DLD1 (cell line): ENCODE measurements at regions not wholly inside any gene's neighbourhood (a gene's known extent, or its start where the extent isn't known, plus 50 kb on each side); places are given as distances from the start of the nearest gene placed in this dataset.

Experiments
- in situ Hi-C: cut with HindIII; loops from 2 replicates; pipeline ENCODE4 v1.10.0; 2017; ENCODE audit warnings: low sequenced_read_pairs

DNA sequence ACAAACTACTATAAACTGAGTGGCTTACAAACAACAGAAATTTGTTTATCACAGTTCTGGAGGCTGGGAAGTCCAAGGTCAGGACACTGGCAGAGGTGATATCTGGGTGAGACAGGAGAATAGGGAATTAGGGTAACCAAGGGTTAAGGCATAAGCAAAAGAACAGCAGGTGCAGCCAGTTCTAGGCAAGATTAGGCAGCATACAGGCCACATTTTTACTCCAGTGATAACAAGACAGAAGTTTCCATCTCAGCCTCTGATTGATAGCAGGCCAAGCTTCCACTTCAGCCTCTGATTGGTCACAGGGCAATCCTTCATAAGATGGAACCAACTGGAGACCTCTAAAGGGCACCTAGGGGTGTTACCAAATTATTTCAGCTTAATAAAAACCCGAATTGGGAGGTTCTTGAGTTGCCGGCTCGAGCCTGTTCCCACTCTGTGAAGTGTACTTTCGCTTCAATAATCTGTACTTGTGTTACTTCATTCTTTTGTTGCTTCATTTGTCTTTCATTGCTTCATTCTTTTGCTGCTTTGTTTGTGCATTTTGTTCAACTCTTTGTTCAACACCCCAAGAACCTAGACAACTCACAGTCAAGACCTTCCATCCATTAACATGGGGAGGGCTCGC is 185.6 kb downstream of the TOMM20 start:
- in situ Hi-C loops = no loop called here

DNA sequence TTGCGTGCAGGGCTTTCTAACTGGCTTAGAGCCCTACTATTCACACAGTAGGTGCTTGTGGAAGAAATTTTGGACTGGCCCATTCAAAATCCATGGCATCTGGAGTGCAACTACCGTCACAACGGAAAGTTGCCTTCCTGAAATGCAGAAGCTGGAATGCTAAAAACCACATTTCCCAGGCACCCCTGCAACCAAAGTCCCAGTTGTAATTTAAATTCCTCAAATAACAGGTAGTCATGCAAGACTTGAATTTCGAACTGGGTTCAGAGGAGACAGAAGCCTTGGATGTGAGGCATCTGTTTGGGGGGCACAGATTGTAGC is 186.7 kb downstream of the TOMM20 start:
- in situ Hi-C loops = no loop called here

DNA sequence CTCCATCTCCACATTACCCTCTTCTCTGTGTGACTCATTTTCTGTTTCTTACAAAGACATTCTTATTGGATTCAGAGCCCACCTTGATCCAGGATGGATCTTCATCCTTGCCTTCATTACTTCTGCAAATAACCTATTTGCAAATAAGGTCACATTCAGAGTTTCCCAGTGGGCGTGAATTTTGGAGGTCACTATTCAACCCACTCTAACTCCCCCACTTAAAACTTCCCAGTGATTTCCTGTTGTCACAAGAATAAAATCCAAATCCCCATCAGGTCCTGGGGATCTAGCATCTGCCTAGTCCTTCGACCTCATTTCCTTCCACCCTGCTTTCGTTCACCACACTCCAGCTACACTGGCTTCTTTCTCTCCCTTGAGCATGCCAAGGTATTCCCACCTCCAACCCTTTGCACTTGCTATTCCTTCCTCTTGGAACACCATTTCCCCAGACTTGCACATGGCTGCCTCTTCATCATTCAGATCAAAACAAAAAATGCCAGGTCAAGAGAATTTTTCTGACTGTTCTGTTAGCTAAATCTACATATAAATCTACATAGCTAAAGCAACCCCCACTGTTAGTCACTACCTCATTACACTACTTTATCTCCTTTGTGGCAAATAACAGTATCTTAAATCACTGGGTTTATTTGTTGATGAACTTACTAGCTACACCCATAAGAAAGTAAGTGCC is 187.2 kb downstream of the TOMM20 start:
- in situ Hi-C loops = no loop called here

GRCh38 chr1:234940841-234941240 is 187.8 kb downstream of the TOMM20 start:
- in situ Hi-C loops = no loop called here

GRCh38 chr1:234938924-234939323 is 189.7 kb downstream of the TOMM20 start:
- in situ Hi-C loops = no loop called here

DNA sequence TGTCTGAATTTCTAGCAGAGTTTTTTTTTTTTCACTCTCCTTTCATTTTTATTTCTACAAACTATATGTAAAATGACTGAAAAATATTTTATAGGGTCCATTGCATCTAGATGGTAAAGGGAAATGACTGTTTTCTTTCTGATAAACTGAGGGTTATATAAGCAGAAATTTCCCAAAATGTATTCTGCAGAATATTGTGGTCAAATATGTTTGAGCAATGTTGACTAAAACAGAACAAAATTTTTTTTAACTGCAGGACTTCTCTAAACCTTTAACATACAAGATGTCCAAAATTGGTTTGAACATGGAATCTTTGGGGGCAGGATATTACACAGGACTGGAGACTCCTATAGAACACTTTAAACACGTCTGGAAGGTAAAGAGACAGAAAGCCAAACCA is 190.5 kb downstream of the TOMM20 start:
- in situ Hi-C loops = no loop called here

DNA sequence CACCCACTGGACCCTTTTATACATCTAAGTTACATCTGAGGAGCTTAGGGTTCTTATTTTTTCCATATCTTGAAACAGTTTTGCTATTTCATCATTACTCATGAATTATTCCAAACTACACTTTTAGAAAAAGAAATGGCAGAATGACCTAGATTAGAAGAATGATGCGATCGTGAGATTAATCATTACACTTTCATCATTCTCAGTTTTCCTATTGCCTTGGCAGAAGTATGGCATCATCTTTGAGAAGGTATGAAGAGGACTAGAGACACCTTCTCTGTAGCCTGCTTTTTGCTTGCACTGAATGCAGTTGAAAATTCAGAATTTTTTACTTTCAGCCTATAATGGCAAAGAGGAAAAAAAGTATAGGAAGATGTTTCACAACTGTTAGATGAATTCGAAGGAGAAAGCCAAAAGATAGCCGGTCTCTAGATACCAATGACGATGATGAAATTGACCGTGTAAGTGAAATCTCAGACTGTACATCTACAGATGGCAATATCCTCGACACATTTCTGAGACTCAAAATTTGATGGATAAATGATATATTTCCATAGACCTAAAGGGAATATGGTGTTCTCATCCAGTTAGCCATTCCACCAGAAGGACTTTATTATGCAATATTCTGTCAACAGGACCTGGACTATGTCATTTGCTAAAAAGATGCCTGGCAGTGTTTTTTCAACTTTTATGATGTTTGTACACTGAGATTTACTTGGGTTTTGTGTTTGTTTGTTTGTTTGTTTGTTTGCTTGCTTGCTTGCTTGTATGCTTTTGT is 191.8 kb downstream of the TOMM20 start:
- in situ Hi-C loops = no loop called here

DNA sequence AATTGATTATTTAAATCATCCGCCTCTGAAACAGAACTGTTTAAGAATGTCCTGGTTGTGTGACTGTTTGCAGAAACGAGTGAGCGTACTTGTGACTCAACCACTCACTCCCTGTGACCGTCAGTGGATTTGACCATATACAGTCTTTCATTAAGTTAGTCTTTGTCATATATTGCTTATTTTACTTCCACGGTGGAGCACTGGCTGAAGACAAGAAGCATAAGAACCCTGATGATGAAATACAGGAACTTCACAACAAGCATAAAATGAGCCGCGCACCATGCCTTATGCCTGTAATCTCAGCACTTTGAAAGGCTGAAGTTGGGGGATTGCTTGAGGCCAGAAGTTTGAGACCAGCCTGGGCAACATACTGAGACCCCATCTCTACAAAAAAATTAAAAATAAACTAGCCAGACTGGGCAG is 194.0 kb downstream of the TOMM20 start:
- in situ Hi-C loops = no loop called here

DNA sequence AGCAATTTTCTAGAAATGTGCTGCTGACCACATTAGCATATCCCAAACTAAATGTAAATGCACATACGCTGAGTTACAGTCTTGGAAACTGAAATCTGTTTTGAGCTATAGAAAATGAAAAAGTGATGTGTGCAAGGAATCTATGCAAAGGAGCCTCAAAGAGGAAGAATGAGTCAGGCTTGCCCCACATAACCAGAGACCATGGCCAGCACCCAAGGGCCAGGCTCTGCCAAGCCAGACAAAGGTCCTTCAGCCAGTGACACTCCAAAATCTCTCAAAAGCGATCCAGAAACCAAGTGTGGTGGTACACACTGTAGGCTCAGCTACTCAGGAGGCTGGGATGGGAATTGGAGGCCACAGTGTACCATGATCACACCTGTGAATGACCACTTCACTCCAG is 195.2 kb downstream of the TOMM20 start:
- in situ Hi-C loops = no loop called here

GRCh38 chr1:234932511-234933430 is 195.9 kb downstream of the TOMM20 start:
- in situ Hi-C loops = no loop called here

DNA sequence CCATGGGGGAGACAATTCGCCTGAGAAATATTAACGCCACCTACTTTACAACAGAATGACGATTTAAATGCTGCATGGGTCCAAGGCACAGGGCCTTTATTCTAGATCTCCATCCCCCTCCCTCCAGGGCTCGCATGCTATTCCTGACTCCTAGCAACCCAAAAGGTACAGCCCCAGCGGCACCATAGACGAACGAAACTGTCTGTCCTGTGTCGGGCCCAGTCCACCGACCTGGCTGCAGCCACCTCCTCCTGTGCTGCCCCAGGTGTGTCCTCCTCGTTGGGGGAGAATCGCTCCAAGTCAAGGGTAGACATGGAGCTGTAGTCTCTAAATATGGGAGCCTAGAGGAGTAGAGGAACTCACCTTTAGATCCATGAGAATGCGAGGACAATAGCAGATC is 196.5 kb downstream of the TOMM20 start:
- in situ Hi-C loops = no loop called here

DNA sequence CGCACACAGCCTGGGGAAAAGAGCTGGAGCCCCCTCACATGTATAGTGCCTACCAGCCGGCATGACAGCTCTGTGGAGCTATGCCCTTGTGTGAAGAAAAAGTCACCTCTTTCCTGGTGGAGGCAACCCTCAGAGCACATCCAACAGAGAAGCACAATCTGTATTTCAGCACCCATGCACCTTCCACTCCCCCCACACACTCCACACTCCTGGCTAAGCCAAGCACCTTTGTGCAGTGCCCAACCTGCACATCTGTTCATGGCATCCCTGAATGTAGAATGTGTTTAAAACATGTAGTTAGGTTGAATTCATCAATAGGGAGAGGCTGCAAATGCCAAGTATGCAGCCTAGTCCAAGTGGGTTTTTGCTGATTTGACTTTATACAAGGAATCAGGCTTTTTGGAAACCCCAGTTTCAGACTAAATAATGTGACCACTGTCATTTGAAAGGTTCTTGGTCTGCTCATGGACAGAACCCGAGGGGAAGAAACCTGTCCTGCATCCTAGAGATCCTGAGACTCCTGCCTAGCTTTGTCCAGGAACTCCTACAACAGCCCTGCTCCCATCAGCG is 197.1 kb downstream of the TOMM20 start:
- in situ Hi-C loops = no loop called here

GRCh38 chr1:234929369-234929768 is 199.3 kb downstream of the TOMM20 start:
- in situ Hi-C loops = no loop called here

DNA sequence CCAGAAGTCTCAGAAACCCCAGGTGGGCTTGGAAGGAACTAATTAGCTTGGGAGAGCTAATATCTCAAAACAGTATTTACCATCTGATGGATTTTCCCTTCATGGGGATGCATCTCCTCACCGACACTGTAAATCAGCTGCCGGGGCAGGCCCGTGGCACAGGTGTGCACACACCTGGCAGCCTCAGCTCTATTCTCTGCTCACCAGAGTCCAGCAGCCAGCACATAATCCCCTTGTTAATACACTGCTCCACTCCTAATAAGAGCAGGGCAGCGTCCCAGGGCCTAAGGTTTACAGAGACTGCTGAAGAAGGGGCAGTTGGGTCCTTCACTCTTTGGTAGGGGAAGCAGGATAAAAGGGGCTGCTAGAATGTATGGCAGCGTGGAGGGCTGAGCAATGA is 200.0 kb downstream of the TOMM20 start:
- in situ Hi-C loops = no loop called here

- in situ Hi-C loops = no loop called here
Measured at GRCh38 chr1:234927971-234928640, 200.5 kb downstream of the TOMM20 start.

GRCh38 chr1:234927312-234927970 is 201.2 kb downstream of the TOMM20 start:
- in situ Hi-C loops = no loop called here

DNA sequence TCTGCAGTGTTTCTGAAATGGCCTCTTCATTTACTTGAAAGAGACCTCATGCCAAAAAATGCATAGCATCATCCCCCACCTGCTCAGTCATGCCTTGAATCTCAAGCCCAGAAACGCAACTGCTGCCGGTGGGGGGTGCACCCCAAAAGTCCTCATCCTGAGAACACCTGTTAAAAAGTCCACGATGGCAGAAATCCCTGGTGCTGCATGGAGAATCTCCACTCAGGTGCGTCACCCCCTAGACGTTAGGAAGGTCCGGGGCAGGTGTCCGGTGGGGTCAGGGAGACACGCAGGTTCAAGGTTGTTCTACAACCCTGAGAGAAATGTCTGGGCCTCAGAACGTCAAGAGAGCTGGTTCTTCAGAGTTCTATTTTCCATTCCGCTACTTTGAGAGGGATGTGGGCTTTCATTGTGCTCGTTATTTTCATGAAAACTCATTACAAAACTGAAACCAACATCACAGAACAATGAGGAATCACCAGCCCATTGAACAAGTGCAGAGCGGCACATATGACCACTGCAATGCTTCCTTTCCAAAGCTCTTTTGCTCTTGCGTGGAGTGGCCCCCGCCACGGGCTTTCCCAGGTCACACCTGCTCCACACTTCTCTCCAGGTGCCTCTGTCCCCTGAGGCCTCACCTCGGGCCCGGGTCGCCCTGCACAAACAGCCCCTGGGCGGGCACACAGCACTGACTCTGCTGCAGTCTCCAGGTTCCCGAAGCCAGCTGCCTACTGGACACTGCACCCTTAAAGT is 201.9 kb downstream of the TOMM20 start:
- in situ Hi-C loops = no loop called here

- in situ Hi-C loops = no loop called here
Measured at GRCh38 chr1:234926264-234926558, 202.4 kb downstream of the TOMM20 start.
